B cell (primary cell): ENCODE measurements at regions not wholly inside any gene's neighbourhood (a gene's known extent, or its start where the extent isn't known, plus 50 kb on each side); places are given as distances from the start of the nearest gene placed in this dataset.

Source experiments
- ATAC-seq: fragments of 200-7000 bp; cut with Tn5 transposase; one replicate; pipeline ENCODE4 v1.10.0; 2021; ENCODE audit warnings: low read depth, mild to moderate bottlenecking, moderate number of reproducible peaks, moderate library complexity
- CTCF ChIA-PET: fragments of 350-600 bp; sonication (Branson Sonifier 250); formaldehyde crosslinking; loops from one replicate; lab custom pipeline; 2021; ENCODE audit warnings: antibody characterized with exemption, inconsistent platforms; lab: Charles Lee
- POLR2A ChIA-PET: fragments of 350-600 bp; sonication (Branson Sonifier 250); formaldehyde crosslinking; loops from one replicate; lab custom pipeline; 2021; ENCODE audit warnings: antibody characterized with exemption; lab: Charles Lee
- DNase-seq: peaks from one replicate; pipeline ENCODE4 v3.0.0; 2013
- H2AFZ ChIP-seq: 2 replicates; pipeline ENCODE4 v1.6.1; 2012; ENCODE audit warnings: mild to moderate bottlenecking, low read depth, low read length; ENCODE audit not compliant: insufficient read depth, poor library complexity, severe bottlenecking
- H3K27ac ChIP-seq, 2 donors: 1 replicate in 1 of 2; 2 replicates in 1 of 2; pipeline ENCODE4 v1.5.1; 2012 to 2013; ENCODE audit warnings: low read length in 2 of 2, mild to moderate bottlenecking in 2 of 2, moderate library complexity in 1 of 2
- H3K27me3 ChIP-seq, 4 experiments: fragments of 200-600 bp in 1 of 4; sonication (generic) in 1 of 4; replicated peaks in 1 of 4; 1 replicate in 2 of 4; 2 replicates in 2 of 4; pipeline versions ENCODE4 v1.6.1 to v1.7.0; 2013 to 2016; ENCODE audit warnings: low read length in 3 of 4, mild to moderate bottlenecking in 2 of 4, mixed read lengths in 1 of 4, moderate library complexity in 1 of 4; ENCODE audit not compliant: insufficient read depth in 4 of 4, control insufficient read depth in 3 of 4; ENCODE audit errors: control extremely low read depth in 1 of 4
- H3K36me3 ChIP-seq, 2 experiments: replicated peaks in 1 of 2; 1 replicate in 1 of 2; 2 replicates in 1 of 2; pipeline versions ENCODE4 v1.6.1 to v1.7.1; 2013; ENCODE audit warnings: low read length in 1 of 2; ENCODE audit not compliant: insufficient read depth in 2 of 2, control insufficient read depth in 1 of 2; ENCODE audit errors: control extremely low read depth in 1 of 2, extremely low read depth in 1 of 2
- H3K4me1 ChIP-seq, 2 donors: fragments of 200-600 bp in 1 of 2; sonication (generic) in 1 of 2; 1 replicate in 1 of 2; 2 replicates in 1 of 2; pipeline versions ENCODE4 v1.5.1 to v1.6.1; 2013 to 2017; ENCODE audit warnings: low read length in 2 of 2; ENCODE audit not compliant: control insufficient read depth in 2 of 2, insufficient read depth in 2 of 2
- H3K4me2 ChIP-seq: replicated peaks from 2 replicates; pipeline ENCODE3; 2012; ENCODE audit warnings: mild to moderate bottlenecking, low read depth, low read length; ENCODE audit not compliant: poor library complexity, severe bottlenecking
- H3K4me3 ChIP-seq, 5 experiments: fragments of 200-600 bp in 1 of 5; sonication (generic) in 1 of 5; 1 replicate in 3 of 5; 2 replicates in 2 of 5; pipeline versions ENCODE4 v1.5.1 to v1.7.0; 2011 to 2016; ENCODE audit warnings: low read length in 4 of 5, mild to moderate bottlenecking in 4 of 5, low read depth in 2 of 5, control low read depth in 1 of 5, moderate library complexity in 1 of 5; ENCODE audit not compliant: insufficient read depth in 1 of 5; ENCODE audit errors: control extremely low read depth in 1 of 5, extremely low read depth in 1 of 5
- H3K79me2 ChIP-seq: fragments of 200-600 bp; sonication (generic); one replicate; pipeline ENCODE4 v1.6.0; 2016; ENCODE audit warnings: low read length; ENCODE audit not compliant: control insufficient read depth, insufficient read depth
- H3K9ac ChIP-seq: fragments of 200-600 bp; sonication (generic); 2 replicates; pipeline ENCODE4 v1.6.1; 2017; ENCODE audit warnings: mild to moderate bottlenecking, low read length, moderate library complexity
- H3K9me3 ChIP-seq, 3 donors: one replicate each; pipeline versions ENCODE4 v1.6.1 to v1.7.1; 2013; ENCODE audit warnings: low read length in 2 of 3; ENCODE audit not compliant: control insufficient read depth in 2 of 3, insufficient read depth in 1 of 3; ENCODE audit errors: control extremely low read depth in 1 of 3
- H4K20me1 ChIP-seq: 2 replicates; pipeline ENCODE4 v1.6.0; 2012; ENCODE audit warnings: mild to moderate bottlenecking, low read length; ENCODE audit not compliant: insufficient read depth, control insufficient read depth, poor library complexity, severe bottlenecking
- H3K27ac Mint-ChIP-seq: one replicate; pipeline ENCODE4 v1.8.0; 2021; ENCODE audit warnings: mixed read lengths
- H3K27me3 Mint-ChIP-seq: one replicate; pipeline ENCODE4 v1.8.0; 2021; ENCODE audit warnings: mixed read lengths
- H3K4me1 Mint-ChIP-seq: one replicate; pipeline ENCODE4 v1.8.0; 2021; ENCODE audit warnings: mixed read lengths
- H3K4me3 Mint-ChIP-seq: one replicate; pipeline ENCODE4 v1.8.0; 2021; ENCODE audit warnings: mixed read lengths
- H3K9me3 Mint-ChIP-seq: one replicate; pipeline ENCODE4 v1.8.0; 2022; ENCODE audit warnings: mixed read lengths; ENCODE audit not compliant: insufficient read depth
- EZH2 ChIP-seq: IDR thresholded peaks from 2 replicates; pipeline ENCODE4 v1.6.1; 2012; ENCODE audit warnings: borderline replicate concordance, low read depth, mild to moderate bottlenecking, moderate library complexity, low read length; ENCODE audit not compliant: insufficient read depth, poor library complexity, severe bottlenecking
- WGBS: methylation state at CpG from one replicate; pipeline ENCODE4 v1.1.5; 2013; ENCODE audit warnings: missing lambda C conversion rate; ENCODE audit not compliant: insufficient coverage; 5-methylcytosine and 5-hydroxymethylcytosine counted together
- intact Hi-C: fragments of 100-400 bp; cut with micrococcal nuclease; formaldehyde crosslinking; loops from one replicate; pipeline ENCODE4 v1.10.0; 2022
- TF ChIP-seq, protein P1 (sequence below): fragments of 200-600 bp; IDR thresholded peaks from one replicate; pipeline ENCODE4 v1.8.0; 2022; ENCODE audit warnings: antibody characterized with exemption, mild to moderate bottlenecking

DNA sequence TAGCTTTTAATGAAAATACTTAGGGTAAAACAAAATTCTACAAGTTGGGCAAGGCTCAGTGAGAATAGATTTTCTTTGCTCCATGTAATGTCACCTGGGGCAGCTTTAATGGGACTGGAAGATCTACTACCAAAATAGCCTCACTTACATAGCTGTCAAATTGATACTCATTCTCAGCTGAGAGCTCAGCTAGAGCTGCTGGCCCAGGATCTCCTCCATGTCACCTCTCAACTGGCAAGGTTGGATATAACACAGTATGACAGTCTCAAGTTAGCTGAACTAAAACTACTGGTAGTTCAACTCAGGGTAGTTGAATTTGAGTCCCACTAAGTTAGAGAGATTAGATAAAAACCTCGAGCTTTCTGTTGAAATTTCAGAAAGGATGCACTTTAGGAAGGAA, 218.5 kb upstream of the PLSCR5 start:
- TF ChIP-seq, protein P1, sequence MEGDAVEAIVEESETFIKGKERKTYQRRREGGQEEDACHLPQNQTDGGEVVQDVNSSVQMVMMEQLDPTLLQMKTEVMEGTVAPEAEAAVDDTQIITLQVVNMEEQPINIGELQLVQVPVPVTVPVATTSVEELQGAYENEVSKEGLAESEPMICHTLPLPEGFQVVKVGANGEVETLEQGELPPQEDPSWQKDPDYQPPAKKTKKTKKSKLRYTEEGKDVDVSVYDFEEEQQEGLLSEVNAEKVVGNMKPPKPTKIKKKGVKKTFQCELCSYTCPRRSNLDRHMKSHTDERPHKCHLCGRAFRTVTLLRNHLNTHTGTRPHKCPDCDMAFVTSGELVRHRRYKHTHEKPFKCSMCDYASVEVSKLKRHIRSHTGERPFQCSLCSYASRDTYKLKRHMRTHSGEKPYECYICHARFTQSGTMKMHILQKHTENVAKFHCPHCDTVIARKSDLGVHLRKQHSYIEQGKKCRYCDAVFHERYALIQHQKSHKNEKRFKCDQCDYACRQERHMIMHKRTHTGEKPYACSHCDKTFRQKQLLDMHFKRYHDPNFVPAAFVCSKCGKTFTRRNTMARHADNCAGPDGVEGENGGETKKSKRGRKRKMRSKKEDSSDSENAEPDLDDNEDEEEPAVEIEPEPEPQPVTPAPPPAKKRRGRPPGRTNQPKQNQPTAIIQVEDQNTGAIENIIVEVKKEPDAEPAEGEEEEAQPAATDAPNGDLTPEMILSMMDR = no peak
- no peak for TF ChIP-seq EZH2
- H3K27me3 ChIP-seq = no peaks in the 10 kb centered on the region
- H3K9me3 ChIP-seq = no peaks in the 10 kb centered on the region
- Mint-ChIP-seq H3K27ac (no peak overlapping the region), H3K4me1 (no peaks in the 10 kb centered on the region), H3K4me3 (no peak overlapping the region), H3K27me3 (no peaks in the 10 kb centered on the region), H3K9me3 (no peaks in the 10 kb centered on the region)
- ChIA-PET CTCF (no interaction called here), POLR2A (no interaction called here)
- H3K4me2 ChIP-seq = no peak overlapping the region
- no peak overlapping the region for H3K9ac ChIP-seq
- H4K20me1 ChIP-seq = no peaks in the 10 kb centered on the region
- H3K4me1 ChIP-seq = no peaks in the 10 kb centered on the region
- no CpG with 5 or more reads among the region's 1 CpG for WGBS
- DNase-seq (no peak), ATAC-seq (no peak)
- no peak overlapping the region for H2AFZ ChIP-seq
- H3K27ac ChIP-seq = no peak overlapping the region
- no peaks in the 10 kb centered on the region for H3K36me3 ChIP-seq
- no peak overlapping the region for H3K4me3 ChIP-seq
- H3K79me2 ChIP-seq = no peaks in the 10 kb centered on the region
- intact Hi-C loops = no loop called here

DNA sequence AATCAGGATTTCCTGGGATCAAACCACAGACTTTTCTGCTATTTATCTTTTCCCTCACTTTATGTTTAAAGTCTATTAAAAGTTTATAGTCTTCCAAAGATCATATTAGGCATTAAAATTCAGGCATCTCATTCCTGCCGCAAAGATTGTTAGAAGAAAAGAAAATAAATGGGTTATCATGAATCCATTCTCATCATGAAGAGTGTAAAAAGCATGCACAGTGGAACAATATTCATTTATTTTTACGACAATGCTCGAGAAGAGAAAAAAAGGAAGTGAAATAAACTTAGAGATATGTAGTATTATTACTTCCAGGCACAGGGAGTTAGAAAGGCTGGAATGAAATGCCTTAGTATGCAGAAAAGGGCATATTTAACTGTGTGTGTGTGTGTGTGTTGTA, 213.7 kb upstream of the PLSCR5 start:
- H3K27ac ChIP-seq = no peak overlapping the region
- no peaks in the 10 kb centered on the region for H3K9me3 ChIP-seq
- H3K79me2 ChIP-seq = no peaks in the 10 kb centered on the region
- H3K4me1 Mint-ChIP-seq = no peaks in the 10 kb centered on the region
- no peaks in the 10 kb centered on the region for H3K4me1 ChIP-seq
- no peak overlapping the region for H3K27ac Mint-ChIP-seq
- no peaks in the 10 kb centered on the region for H3K36me3 ChIP-seq
- no peak overlapping the region for H2AFZ ChIP-seq
- ChIA-PET CTCF (no interaction called here), POLR2A (no interaction called here)
- H3K4me3 ChIP-seq = no peak overlapping the region
- no peak overlapping the region for H3K9ac ChIP-seq
- no peaks in the 10 kb centered on the region for H4K20me1 ChIP-seq
- no peak overlapping the region for H3K4me3 Mint-ChIP-seq
- intact Hi-C loops = no loop called here
- 0% methylated on average over 1 of the region's 3 CpGs for WGBS
- no peak for ATAC-seq
- H3K27me3 Mint-ChIP-seq = no peaks in the 10 kb centered on the region
- H3K4me2 ChIP-seq = no peak overlapping the region
- DNase-seq = no peak
- H3K27me3 ChIP-seq = no peaks in the 10 kb centered on the region
- TF ChIP-seq EZH2 = no peak
- TF ChIP-seq, protein P1 = no peak
- no peaks in the 10 kb centered on the region for H3K9me3 Mint-ChIP-seq
